CD4-positive, alpha-beta T cell treated with Interleukin-2 at 100 ng/mL for 4 hours (primary cell): ENCODE measurements at regions not wholly inside any gene's neighbourhood (a gene's known extent, or its start where the extent isn't known, plus 50 kb on each side); places are given as distances from the start of the nearest gene placed in this dataset.

Experiments
- DNase-seq: peaks from one replicate; pipeline ENCODE4 v3.0.0-alpha.2; 2020; ENCODE audit warnings: low spot score

GRCh38 chr1:173422456-173422976, 54.6 kb upstream of the PRDX6 start:
- DNase-seq: no peak

GRCh38 chr1:173423291-173423690, 53.8 kb upstream of the PRDX6 start:
- no peak for DNase-seq

DNA sequence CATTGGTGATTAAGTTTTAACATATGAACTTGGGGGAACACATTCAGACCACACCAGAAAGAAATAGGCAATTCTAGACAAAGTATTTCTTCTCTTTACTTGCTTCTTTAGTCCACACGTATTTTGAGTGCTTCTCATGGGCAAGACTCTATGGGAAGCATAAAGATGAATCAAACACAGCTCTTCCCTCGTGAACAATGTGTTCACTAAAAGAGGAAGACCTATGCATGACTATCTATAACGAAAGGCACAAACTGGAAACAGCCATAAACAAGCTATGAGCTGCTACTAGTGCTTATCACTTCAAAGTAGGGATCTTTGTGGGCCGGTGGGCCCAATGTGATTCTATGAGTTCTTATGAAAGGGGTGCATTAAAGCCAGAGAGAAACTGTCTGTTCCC, 53.0 kb upstream of the PRDX6 start:
- DNase-seq: no peak

DNA sequence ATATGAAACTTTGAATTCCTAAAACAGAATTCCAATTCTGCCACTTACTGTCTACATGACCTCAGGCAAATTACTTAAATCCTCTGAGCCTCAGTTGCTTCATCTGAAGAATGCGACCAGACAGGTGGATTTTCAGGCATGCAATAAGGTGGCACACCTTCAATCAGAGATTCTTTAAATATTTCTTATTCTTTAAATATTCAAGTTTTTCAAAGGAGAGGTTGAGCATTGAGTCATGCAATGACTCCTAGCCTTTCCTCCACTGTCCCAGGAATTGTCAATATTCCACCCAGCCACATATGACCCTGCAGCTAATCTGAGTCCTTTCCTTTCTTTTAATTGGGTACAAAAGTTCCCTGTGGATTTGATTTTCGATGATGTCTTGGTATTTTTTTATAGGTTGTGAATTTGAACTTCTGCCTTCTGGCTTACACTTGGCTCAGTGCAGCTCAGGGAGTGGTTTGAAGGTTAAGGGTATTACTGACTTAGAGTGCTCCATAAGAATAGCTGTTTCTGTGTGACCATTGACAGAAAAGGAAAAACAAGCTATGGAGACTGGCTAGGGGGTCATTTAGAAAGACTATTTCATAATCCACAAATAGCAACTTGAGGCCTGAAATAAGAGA, 52.2 kb upstream of the PRDX6 start:
- no peak for DNase-seq

DNA sequence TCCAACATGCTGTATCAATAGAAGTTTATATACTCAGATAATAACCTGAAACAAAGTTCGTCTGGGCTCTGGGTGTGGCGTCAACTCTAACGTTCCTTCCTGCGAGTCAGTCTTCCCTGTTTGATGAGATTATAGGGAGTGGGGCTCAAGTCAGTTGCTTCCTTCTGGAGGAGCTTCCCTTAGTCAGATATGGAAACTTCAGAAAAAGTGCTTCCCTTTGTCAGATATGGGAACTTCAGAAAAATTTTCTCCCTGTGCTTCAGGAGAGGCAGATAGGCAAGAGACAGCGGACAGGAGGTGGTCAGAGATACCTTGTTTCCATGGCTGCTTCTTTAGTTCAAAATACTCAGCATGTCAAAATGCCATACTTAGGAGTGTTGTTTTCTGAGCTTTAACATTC, 51.1 kb upstream of the PRDX6 start:
- no peak for DNase-seq

DNA sequence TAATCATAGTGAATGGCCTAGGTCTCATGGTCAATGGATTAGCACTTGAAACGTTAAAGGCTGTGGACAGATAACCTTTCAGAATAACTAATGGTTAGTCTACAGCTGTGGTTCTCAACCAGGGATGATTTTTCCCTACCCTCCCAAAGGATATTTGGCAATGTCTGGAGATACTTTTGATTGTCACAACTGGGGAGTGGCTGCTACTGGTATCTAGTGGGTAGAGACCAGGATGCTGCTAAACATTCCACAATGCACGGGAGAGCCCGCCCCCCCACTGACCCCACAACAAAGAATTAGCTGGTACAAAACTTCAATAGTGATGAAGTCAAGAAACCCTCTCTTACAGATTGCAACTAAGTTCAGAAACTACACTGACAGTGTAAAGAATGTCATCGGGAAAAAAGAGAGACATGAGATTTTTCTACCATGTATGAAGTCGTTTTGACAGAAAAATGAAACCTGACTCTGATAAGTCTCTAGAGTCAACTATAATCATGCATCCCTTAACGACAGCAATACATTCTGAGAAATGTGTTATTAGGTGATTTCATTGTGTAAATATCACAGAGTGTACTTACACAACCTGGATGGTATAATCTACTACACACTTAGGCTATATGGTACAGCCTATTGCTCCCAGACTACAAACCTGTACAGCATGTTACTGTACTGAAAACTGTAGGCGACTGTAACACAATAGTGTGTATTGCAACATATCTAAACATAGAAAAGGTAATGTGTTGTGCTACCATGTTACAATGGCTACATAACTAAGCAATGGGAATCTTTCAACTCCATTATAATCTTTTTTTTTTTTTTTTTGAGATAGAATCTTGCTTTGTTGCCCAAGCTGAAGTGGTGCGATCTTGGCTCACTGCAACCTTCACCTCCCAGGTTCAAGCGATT, 49.7 kb upstream of the PRDX6 start:
- no peak for DNase-seq
